HG03135 (cell line): ENCODE measurements at regions not wholly inside any gene's neighbourhood (a gene's known extent, or its start where the extent isn't known, plus 50 kb on each side); places are given as distances from the start of the nearest gene placed in this dataset.
"Not testable (repeated sequence)": the region's sequence is repeated elsewhere in the genome, so short reads cannot be mapped to it uniquely, and the experiment has no call there.

Source experiments
- ATAC-seq: cut with Tn5 transposase; IDR thresholded peaks from one replicate; pipeline ENCODE4 v1.9.1; 2021; ENCODE audit warnings: mild to moderate bottlenecking, moderate library complexity; ENCODE audit not compliant: unreplicated experiment

GRCh38 chr3:176357891-176358290 lies 839.4 kb downstream of the TBL1XR1 start:
- no peak for ATAC-seq

GRCh38 chr3:176354843-176355242 lies 842.4 kb downstream of the TBL1XR1 start:
- ATAC-seq, result no peak

GRCh38 chr3:176352716-176353334 lies 844.5 kb downstream of the TBL1XR1 start:
- no peak for ATAC-seq

GRCh38 chr3:176351408-176351807 lies 845.9 kb downstream of the TBL1XR1 start:
- ATAC-seq, result no peak

- no peak for ATAC-seq
Observed at GRCh38 chr3:176349706-176350105, 847.6 kb downstream of the TBL1XR1 start.

- no peak for ATAC-seq
Observed at GRCh38 chr3:176347424-176348146, 849.7 kb downstream of the TBL1XR1 start.

GRCh38 chr3:176341963-176342362 lies 855.3 kb downstream of the TBL1XR1 start:
- no peak for ATAC-seq

- ATAC-seq, result no peak
Observed at GRCh38 chr3:176328666-176329065, 868.6 kb downstream of the TBL1XR1 start.

GRCh38 chr3:176328198-176328597 lies 869.1 kb downstream of the TBL1XR1 start:
- ATAC-seq, result no peak

- ATAC-seq, result not testable (repeated sequence)
Observed at GRCh38 chr3:176326894-176327490, 870.3 kb downstream of the TBL1XR1 start.

- not testable (repeated sequence) for ATAC-seq
Observed at GRCh38 chr3:176321532-176321931, 875.8 kb downstream of the TBL1XR1 start.

GRCh38 chr3:176321099-176321498 lies 876.2 kb downstream of the TBL1XR1 start:
- no peak for ATAC-seq

GRCh38 chr3:176313426-176313825 lies 883.9 kb downstream of the TBL1XR1 start:
- no peak for ATAC-seq

GRCh38 chr3:176310641-176311040 lies 886.6 kb downstream of the TBL1XR1 start:
- ATAC-seq, result no peak

- ATAC-seq, result no peak
Observed at GRCh38 chr3:176302271-176302670, 895.0 kb downstream of the TBL1XR1 start.

- ATAC-seq, result no peak
Observed at GRCh38 chr3:176296066-176296597, 901.1 kb downstream of the TBL1XR1 start.

- no peak for ATAC-seq
Observed at GRCh38 chr3:176293276-176293675, 904.0 kb downstream of the TBL1XR1 start.

- no peak for ATAC-seq
Observed at GRCh38 chr3:176286476-176287085, 910.7 kb downstream of the TBL1XR1 start.

- ATAC-seq, result no peak
Observed at GRCh38 chr3:176275538-176275937, 921.7 kb downstream of the TBL1XR1 start.

- ATAC-seq, result no peak
Observed at GRCh38 chr3:176275113-176275512, 922.2 kb downstream of the TBL1XR1 start.

GRCh38 chr3:176274161-176274560 lies 923.1 kb downstream of the TBL1XR1 start:
- ATAC-seq, result no peak
